Cerebellar cortex (tissue), 1 donor: ENCODE measurements at regions not wholly inside any gene's neighbourhood (a gene's known extent, or its start where the extent isn't known, plus 50 kb on each side); places are given as distances from the start of the nearest gene placed in this dataset.

ENCODE experiments used
- DNase-seq: peaks from one replicate; pipeline ENCODE4 v3.0.0-alpha.2; 2015; ENCODE audit warnings: low spot score

- DNase-seq = no peak
These were observed 252.3 kb upstream of the FOXQ1 start for GRCh38 chr6:1059596-1059995.

GRCh38 chr6:1057490-1058135 lies 254.3 kb upstream of the FOXQ1 start:
- no peak for DNase-seq

- DNase-seq = no peak
These were observed 256.6 kb upstream of the FOXQ1 start for GRCh38 chr6:1055015-1055921.

GRCh38 chr6:1054653-1055014 lies 257.3 kb upstream of the FOXQ1 start:
- no peak for DNase-seq

GRCh38 chr6:1053586-1053985 lies 258.3 kb upstream of the FOXQ1 start:
- DNase-seq = no peak

- no peak for DNase-seq
These were observed 259.6 kb upstream of the FOXQ1 start for GRCh38 chr6:1052262-1052661.

- DNase-seq = no peak
These were observed 262.0 kb upstream of the FOXQ1 start for GRCh38 chr6:1049900-1050299.

GRCh38 chr6:1049170-1049569 lies 262.7 kb upstream of the FOXQ1 start:
- DNase-seq = no peak

GRCh38 chr6:1047981-1048541 lies 263.8 kb upstream of the FOXQ1 start:
- no peak for DNase-seq

- DNase-seq = no peak
These were observed 266.7 kb upstream of the FOXQ1 start for GRCh38 chr6:1045239-1045638.

GRCh38 chr6:1044040-1044836 lies 267.7 kb upstream of the FOXQ1 start:
- DNase-seq = no peak

GRCh38 chr6:1043458-1043836 lies 268.5 kb upstream of the FOXQ1 start:
- no peak for DNase-seq

GRCh38 chr6:1042583-1043457 lies 269.1 kb upstream of the FOXQ1 start:
- no peak for DNase-seq

GRCh38 chr6:1040393-1040792 lies 271.5 kb upstream of the FOXQ1 start:
- DNase-seq = no peak

GRCh38 chr6:1039746-1040145 lies 272.2 kb upstream of the FOXQ1 start:
- DNase-seq = no peak

GRCh38 chr6:1039191-1039590 lies 272.7 kb upstream of the FOXQ1 start:
- no peak for DNase-seq

GRCh38 chr6:1037430-1038202 lies 274.3 kb upstream of the FOXQ1 start:
- no peak for DNase-seq

GRCh38 chr6:1035401-1035800 lies 276.5 kb upstream of the FOXQ1 start:
- no peak for DNase-seq

- no peak for DNase-seq
These were observed 280.2 kb upstream of the FOXQ1 start for GRCh38 chr6:1031720-1032119.

GRCh38 chr6:1029141-1029540 lies 282.8 kb upstream of the FOXQ1 start:
- no peak for DNase-seq

GRCh38 chr6:1028723-1029122 lies 283.2 kb upstream of the FOXQ1 start:
- DNase-seq = no peak
